ENCODE measurements at regions not wholly inside any gene's neighbourhood (a gene's known extent, or its start where the extent isn't known, plus 50 kb on each side); places are given as distances from the start of the nearest gene placed in this dataset.

DNA sequence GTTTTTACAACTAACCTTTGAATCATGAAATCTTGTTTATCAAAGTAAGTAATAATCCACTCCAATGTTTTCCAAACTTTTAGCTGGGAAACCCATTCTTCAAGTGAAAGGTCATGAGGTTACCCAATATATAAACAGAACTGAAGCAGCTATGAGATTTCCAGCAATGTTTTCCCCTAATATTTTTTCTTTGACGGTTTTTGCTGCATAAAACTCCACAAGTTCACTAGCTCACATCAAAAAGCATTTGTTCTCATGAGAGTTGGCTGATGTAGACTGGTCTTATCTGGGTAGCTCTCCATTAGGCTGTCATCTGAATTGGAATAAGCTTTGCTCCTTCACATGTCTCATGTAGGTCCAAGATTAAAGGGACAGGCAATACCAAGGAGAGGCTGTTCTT is 241.2 kb upstream of the LRRC3B start:
- Histone ChIP-seq H3K4me3 (replicated peaks in 1 of 3; ENCODE audit: insufficient read depth in 1 of 3, low read depth in 1 of 3, low read length in 3 of 3) (no peak overlapping the region), H3K4me2 (ENCODE audit: insufficient read depth, low read length) (no peak overlapping the region), H3K9me1 (replicated peaks; ENCODE audit: control insufficient read depth, extremely low read depth, insufficient read depth, low read length) (no peaks in the 10 kb centered on the region), H3K27ac (ENCODE audit: insufficient read depth, low read depth, low read length) (no peak overlapping the region), H3K27me3 (ENCODE audit: control insufficient read depth in 2 of 2, insufficient read depth in 2 of 2, low read length in 2 of 2) (no peaks in the 10 kb centered on the region), H3K79me2 (ENCODE audit: control insufficient read depth, insufficient read depth, low read length) (no peaks in the 10 kb centered on the region), H3K9me3 (replicated peaks; ENCODE audit: control insufficient read depth, insufficient read depth, low read length) (peaks cover 4% of the 10 kb centered on the region), H4K20me1 (replicated peaks; ENCODE audit: control insufficient read depth, extremely low read depth, insufficient read depth, low read length) (no peaks in the 10 kb centered on the region), H3K9ac (replicated peaks; ENCODE audit: extremely low read depth, insufficient read depth, low read length) (no peak overlapping the region), H2AFZ (ENCODE audit: low read depth, low read length) (no peak overlapping the region), H3K36me3 (ENCODE audit: control insufficient read depth in 2 of 2, extremely low read depth in 1 of 2, insufficient read depth in 2 of 2, low read length in 2 of 2) (no peaks in the 10 kb centered on the region), H3K4me1 (ENCODE audit: control insufficient read depth, extremely low read depth, insufficient read depth, low read length) (no peaks in the 10 kb centered on the region)
- BruUV-seq (replicated peaks) = no TSS peak
- dilution Hi-C loops (cut with MboI; ENCODE audit: extremely low pct_ligation_motif_present, low sequenced_read_pairs) (no loop called here), intact Hi-C loops (cut with micrococcal nuclease) (no loop called here)
- no peak for TF ChIP-seq GATA2 (IDR thresholded peaks at IDR 0.05; ENCODE audit: insufficient read depth, insufficient read length, low read depth, low read length)
- no peak for TF ChIP-seq MYC (IDR thresholded peaks at IDR 0.05; ENCODE audit: low read depth, low read length)
- no peak for TF ChIP-seq EZH2 (IDR thresholded peaks at IDR 0.05; ENCODE audit: borderline replicate concordance, low read depth, low read length, severe bottlenecking)
- no peak for TF ChIP-seq POLR2AphosphoS5 (IDR thresholded peaks at IDR 0.05; ENCODE audit: insufficient read depth, low read depth, low read length)
- TF ChIP-seq, protein P1, sequence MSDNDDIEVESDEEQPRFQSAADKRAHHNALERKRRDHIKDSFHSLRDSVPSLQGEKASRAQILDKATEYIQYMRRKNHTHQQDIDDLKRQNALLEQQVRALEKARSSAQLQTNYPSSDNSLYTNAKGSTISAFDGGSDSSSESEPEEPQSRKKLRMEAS (IDR thresholded peaks at IDR 0.05; ENCODE audit: insufficient read depth, insufficient read length) = no peak
- TF ChIP-seq, protein P2, sequence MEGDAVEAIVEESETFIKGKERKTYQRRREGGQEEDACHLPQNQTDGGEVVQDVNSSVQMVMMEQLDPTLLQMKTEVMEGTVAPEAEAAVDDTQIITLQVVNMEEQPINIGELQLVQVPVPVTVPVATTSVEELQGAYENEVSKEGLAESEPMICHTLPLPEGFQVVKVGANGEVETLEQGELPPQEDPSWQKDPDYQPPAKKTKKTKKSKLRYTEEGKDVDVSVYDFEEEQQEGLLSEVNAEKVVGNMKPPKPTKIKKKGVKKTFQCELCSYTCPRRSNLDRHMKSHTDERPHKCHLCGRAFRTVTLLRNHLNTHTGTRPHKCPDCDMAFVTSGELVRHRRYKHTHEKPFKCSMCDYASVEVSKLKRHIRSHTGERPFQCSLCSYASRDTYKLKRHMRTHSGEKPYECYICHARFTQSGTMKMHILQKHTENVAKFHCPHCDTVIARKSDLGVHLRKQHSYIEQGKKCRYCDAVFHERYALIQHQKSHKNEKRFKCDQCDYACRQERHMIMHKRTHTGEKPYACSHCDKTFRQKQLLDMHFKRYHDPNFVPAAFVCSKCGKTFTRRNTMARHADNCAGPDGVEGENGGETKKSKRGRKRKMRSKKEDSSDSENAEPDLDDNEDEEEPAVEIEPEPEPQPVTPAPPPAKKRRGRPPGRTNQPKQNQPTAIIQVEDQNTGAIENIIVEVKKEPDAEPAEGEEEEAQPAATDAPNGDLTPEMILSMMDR (IDR thresholded peaks at IDR 0.05; ENCODE audit: extremely low read depth in 1 of 2, insufficient read depth in 1 of 2, low read depth in 1 of 2, low read length in 2 of 2) = no peak
- TF ChIP-seq JUN (IDR thresholded peaks at IDR 0.05; ENCODE audit: borderline replicate concordance, insufficient read depth, insufficient read length, low read depth) = no peak
- TF ChIP-seq POLR2A (IDR thresholded peaks at IDR 0.05; ENCODE audit: low read depth, low read length) = no peak
- TF ChIP-seq FOS (IDR thresholded peaks at IDR 0.05; ENCODE audit: borderline replicate concordance, insufficient read depth, low read length) = no peak
- DNase-seq (ENCODE audit: low read depth, low spot score) = no peak
- ChIA-PET CTCF (no interaction called here), POLR2A (no interaction called here)
- no peak for FAIRE-seq

All from endothelial cell of umbilical vein (primary cell).